CD4-positive, alpha-beta T cell treated with Interleukin-4 for 1 hour (primary cell): ENCODE measurements at regions not wholly inside any gene's neighbourhood (a gene's known extent, or its start where the extent isn't known, plus 50 kb on each side); places are given as distances from the start of the nearest gene placed in this dataset.

ENCODE experiments used
- DNase-seq, 2 donors: peaks; one replicate each; pipeline ENCODE4 v3.0.0-alpha.2; 2020 to 2022

DNA sequence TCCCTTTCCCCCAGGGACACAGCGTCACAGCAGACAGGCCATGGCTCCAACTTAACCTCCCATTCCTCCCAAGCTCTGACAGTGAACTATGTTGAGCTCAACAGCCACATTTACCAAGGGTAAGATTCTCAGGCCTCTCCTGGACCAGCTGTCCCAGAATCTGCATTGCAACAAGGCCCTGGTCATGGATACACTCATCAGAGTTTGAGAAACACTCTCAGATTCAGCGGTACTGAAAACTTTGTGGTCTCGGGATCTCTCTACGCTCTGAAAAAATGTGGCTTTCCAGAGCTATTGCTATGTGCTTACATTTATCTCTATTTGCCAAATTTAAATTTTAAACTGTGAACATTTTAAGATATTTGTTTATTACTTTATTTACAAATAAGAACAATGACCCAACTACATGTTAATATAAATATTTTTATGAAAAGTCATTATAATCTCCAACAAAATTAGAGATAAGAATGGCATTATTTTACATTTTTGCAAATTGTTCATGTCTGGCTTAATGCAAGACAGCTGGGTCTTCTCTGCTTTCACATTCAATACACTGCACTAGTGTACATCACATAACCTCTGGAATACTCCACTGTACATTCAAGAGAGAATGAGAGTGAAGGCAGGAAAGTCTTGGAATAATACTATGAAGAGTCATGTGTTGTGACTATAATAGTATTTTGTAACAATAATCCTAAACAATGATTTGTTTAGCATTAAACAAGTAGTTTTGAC lies 190.9 kb upstream of the PITRM1 start:
- DNase-seq = no peak

DNA sequence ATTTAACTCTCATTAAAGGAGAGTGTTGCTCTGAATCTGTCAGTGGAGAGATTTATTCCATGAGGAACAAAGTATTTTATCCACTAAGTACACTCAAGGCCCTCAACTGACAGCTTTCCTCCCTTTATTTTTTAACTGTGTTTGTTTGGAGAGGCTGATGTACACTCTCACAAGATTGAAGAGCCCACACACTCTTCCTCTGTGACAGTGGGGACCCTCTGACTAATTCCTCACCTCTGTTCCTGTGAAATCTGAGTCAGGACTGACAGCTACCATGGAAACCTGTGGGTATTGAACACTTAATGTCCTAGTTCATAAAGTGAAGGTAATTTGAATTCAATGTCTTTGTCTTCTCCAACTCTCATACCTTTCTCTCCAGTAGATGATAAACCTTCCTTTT lies 189.8 kb upstream of the PITRM1 start:
- no peak for DNase-seq

DNA sequence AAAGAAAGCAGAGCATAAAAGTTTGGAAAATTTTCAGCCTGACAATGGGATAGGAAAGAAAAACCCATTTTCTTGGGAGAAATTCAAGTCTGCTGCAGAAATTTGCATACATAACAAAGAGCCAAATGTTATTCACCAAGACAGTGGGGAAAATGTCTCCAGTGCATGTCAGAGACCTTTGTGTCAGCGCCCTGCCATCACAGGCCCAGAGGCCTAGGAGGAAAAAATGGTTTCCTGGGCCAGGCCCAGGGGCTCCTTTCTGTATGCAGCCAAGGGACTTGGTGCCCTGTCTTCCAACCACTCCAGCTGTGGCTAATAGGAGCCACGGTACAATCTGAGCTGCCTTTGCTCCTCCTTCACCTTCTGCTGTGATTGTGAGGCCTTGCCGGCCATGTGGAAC lies 189.1 kb upstream of the PITRM1 start:
- DNase-seq = no peak

DNA sequence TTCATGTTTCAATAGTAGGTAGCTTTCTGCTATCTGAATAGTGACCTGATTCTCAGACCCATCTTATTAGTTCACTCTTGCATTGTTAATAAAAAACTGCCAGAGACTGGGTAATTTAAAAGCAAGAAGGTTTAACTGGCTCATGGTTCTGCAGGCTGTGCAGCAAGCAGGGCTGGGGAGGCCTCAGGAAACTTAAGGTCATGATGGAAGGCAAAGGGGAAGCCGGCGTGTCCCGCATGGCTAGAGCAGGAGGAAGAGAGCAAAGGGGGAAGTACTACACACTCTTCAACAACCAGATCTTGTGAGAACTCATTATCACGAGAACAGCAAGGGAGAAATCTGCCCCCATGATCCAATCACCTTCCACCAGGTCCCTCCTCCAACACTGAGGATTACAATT lies 185.2 kb upstream of the PITRM1 start:
- no peak for DNase-seq

DNA sequence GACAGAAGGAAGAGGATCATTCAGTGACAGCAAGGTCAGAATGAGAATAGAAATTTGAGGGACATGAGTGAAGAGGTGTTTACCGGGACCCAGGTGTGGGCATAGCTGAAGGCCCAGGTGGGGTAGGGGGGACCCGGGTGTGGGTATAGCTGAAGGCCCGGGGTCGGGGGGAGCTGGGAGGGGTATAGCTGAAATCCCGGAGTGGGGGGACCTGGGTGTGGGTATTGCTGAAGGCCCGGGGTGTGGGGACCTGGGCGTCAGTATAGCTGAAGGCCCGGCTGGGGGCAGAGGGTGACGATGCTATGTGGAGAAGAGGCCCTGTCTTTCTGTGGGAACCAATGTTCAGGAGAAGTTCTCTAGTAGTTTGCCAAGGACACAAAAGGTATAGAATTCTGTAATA lies 183.0 kb upstream of the PITRM1 start:
- DNase-seq = no peak

- no peak for DNase-seq
Observed at GRCh38 chr10:3354174-3354900, 181.8 kb upstream of the PITRM1 start.

DNA sequence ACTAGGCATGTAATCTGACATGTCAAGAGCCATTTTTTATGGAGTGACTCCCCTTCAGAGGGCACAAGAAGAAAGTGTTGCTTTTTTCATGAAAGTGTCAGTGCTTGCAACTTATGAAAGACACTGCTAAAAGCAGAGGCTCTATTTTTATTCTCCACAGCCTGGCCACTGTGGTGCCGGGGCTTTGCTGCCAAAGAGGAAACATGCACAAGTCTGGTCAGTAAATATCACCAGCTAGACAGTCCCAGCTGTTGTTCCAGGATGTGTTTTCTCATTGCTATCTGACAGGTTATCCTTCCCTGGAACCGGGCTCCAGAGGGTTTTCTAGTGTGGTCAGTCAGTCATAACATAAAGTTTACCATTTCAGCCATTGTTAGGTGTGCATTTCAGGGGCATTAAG lies 180.7 kb upstream of the PITRM1 start:
- no peak for DNase-seq

DNA sequence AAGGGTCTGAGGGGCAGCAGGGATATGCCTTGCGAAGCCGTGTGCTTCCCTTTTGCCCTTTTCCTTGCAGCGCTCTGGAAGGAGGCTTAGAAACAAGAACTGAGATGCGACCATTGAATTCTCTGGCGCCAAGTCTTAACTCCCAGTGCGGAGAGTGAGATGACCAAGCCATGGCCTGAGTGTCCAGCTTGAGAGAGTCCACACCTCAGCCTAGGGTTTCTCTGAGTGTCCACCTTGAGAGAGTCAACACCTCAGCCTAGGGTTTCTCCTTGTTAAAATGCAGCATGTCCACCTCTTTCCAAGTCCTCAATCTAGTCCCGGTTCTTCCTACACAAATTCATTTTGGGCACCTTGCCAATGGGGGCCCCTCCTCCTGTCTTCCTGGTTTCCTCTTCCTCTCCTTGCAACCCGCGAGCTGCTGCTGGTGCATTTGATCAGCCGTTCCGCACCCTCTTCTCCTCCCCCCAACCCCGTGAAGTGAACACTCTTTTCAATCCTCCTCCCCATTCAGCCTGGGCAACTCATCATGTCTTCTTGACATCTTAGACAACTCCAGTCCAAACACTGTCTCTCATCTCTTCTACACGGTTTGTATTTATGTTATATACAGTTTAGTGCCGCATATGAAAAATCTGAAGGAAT lies 178.2 kb upstream of the PITRM1 start:
- no peak for DNase-seq

GRCh38 chr10:3350205-3350604 lies 177.6 kb upstream of the PITRM1 start:
- no peak for DNase-seq

- DNase-seq = no peak
Observed at GRCh38 chr10:3348564-3348963, 176.0 kb upstream of the PITRM1 start.

- no peak for DNase-seq
Observed at GRCh38 chr10:3347413-3348182, 175.0 kb upstream of the PITRM1 start.

DNA sequence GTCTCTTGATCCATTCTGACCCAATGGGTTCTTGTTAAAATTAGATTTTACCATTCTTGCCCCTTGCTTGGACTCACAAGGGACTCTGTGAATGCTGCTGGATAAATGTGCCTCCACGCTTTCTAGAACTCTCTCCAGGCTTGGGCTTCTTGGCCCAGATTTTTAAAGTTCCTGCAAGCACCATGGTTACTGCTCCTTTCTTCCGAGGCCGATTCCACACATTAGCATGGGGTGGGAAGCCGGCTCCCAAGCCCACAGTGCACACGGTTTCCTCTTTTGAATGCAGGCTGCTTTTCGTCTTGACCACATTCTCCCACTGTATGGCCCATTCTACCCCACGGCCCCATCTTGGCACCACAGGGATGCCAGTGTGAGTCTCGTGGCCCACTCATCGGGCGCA lies 174.3 kb upstream of the PITRM1 start:
- no peak for DNase-seq

GRCh38 chr10:3342771-3343170 lies 170.2 kb upstream of the PITRM1 start:
- DNase-seq = no peak

GRCh38 chr10:3340127-3340730 lies 167.6 kb upstream of the PITRM1 start:
- no peak for DNase-seq

DNA sequence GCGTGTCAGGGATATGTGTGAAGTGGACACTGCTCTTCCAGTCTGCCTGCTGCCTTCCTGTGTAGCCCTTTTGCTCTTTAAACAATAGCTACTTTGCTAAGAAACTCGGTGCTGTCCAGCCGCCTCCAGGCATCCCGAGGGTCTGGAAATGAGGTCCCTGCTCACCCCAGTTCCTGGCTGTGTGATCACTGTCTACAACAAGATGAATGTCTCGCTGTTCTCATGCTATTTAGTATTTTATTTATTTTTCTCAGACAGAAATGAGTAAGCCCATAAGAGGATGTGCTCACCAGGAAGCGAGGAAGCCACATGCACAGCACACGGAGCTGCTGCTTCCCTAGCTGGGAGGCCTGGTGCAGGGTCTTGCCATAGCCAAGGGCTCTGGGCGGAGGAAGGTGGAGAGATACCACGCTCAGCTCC lies 167.0 kb upstream of the PITRM1 start:
- DNase-seq = no peak

DNA sequence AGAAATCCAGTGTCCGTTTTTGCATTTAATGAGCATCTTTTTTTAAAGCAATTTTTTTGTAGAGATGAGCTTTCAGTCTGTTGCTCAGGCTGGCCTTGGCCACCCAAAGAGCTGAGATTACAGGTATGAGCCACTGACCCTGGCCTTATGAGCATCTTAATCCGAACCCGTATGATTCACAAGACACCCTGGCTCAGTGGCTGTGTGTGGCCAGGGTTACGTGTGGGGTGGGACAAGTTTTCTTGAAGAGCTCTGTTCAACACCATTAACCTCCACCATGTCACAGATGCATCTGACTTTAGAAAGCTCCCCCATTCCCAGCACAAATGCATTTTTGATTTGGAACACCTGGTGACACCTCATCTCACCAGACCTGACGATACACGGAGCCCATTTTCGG lies 166.5 kb upstream of the PITRM1 start:
- no peak for DNase-seq

DNA sequence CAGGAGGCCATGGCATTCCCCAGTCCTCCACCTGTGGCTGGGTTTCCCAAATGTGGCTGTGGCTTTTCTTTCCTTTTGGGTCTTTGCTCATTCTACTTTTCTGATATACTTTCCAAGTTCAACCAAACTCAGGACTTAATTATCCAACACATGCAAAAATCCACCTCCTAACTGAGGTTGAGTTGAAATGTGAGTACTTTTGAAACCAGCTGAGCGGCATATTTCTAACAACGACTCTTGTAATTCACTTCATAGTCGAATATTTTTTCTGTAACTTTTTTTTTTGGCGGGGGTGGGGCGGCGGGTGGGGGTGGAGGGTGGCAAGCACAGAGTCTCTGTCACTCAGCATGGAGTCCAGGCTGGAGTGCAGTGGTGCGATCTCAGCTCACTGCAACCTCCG lies 165.2 kb upstream of the PITRM1 start:
- no peak for DNase-seq

DNA sequence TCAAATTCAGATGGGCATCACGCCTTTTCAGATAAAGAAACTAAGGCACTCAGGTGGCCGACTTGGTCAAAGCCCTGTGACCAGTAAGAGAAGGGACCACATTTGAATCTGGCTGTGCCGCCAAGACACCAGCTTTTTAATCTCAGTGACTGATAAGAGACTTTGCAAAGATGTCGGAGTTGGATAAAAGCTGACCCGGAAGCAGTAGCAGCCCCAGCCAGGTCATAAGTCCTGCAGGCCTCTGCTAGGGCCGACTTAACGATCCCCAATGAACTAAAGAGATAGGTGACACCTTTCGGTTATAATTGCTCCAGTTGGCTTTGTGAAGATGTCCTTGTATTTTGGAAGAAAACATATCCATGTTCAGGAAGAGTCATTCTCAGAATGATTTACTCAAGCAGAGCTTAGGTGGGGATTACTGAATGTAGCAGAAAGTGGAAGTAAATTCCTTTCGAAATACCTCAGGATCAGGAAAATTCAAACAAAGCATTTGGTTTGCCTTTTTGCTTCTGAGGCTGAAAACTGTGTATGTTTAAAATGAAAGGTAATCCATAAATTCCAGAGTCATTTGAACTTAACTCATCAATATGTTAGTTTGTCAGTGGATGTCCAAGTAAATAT lies 164.2 kb upstream of the PITRM1 start:
- no peak for DNase-seq

DNA sequence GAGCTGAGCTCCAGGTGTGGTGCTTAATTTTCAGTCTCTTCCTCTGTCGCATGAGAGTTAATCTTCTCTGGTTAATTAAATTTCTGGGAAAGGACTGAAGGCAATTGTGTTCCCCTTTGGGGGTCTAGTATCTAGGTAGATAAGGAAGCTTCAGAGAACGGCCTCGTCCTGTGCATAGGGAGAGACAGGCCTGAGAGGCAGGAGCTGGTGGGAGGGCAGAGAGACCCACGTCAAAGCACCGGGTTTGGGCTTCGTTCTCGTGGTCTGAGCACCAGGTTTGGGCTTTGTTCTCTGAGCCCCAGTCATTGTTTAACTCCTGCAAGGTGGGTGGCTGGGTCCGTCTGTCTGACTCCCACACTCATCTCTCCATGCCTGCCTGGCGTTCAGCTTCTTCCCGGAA lies 160.8 kb upstream of the PITRM1 start:
- DNase-seq = no peak

- no peak for DNase-seq
Observed at GRCh38 chr10:3331690-3332230, 159.2 kb upstream of the PITRM1 start.

DNA sequence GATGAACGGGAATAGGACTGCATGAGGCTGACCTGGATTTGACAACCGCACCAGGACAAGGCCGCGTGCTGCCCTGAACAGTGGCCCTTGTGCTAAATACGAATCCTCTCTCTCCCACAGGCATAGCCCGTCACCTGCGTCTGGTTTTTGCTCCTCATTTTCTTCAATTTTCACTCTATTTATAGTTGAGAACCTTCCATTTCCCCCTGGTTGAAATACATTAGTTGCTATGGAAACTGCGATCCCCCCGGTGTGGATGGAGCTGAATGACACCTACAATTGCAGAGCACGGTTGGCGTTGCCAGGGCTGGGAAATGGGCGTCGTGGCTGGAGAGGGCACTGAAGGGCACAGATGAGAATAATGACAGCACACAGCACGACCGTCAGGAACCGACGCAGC lies 158.6 kb upstream of the PITRM1 start:
- DNase-seq = no peak

- no peak for DNase-seq
Observed at GRCh38 chr10:3330663-3331062, 158.1 kb upstream of the PITRM1 start.
